ENCODE measurements at regions not wholly inside any gene's neighbourhood (a gene's known extent, or its start where the extent isn't known, plus 50 kb on each side); places are given as distances from the start of the nearest gene placed in this dataset.

- TF ChIP-seq CTCF (conservative IDR thresholded peaks at IDR 0.05; ENCODE audit: low read depth, low read length) = no peak
- H3K4me3 ChIP-seq (ENCODE audit: low read depth, low read length) = no peak overlapping the region
- no peak for DNase-seq (ENCODE audit: low read depth)
These were observed 772.2 kb upstream of the NOVA1 start for GRCh38 chr14:27370074-27370473.

GRCh38 chr14:27370775-27371174 lies 772.9 kb upstream of the NOVA1 start:
- no peak overlapping the region for H3K4me3 ChIP-seq (ENCODE audit: low read depth, low read length)
- no peak for DNase-seq (ENCODE audit: low read depth)
- TF ChIP-seq CTCF (conservative IDR thresholded peaks at IDR 0.05; ENCODE audit: low read depth, low read length) = no peak

GRCh38 chr14:27371209-27371608 lies 773.4 kb upstream of the NOVA1 start:
- DNase-seq (ENCODE audit: low read depth) = no peak
- H3K4me3 ChIP-seq (ENCODE audit: low read depth, low read length) = no peak overlapping the region
- TF ChIP-seq CTCF (conservative IDR thresholded peaks at IDR 0.05; ENCODE audit: low read depth, low read length) = no peak

GRCh38 chr14:27371868-27372267 lies 774.0 kb upstream of the NOVA1 start:
- TF ChIP-seq CTCF (conservative IDR thresholded peaks at IDR 0.05; ENCODE audit: low read depth, low read length) = no peak
- H3K4me3 ChIP-seq (ENCODE audit: low read depth, low read length) = no peak overlapping the region
- no peak for DNase-seq (ENCODE audit: low read depth)

- no peak for TF ChIP-seq CTCF (conservative IDR thresholded peaks at IDR 0.05; ENCODE audit: low read depth, low read length)
- H3K4me3 ChIP-seq (ENCODE audit: low read depth, low read length) = no peak overlapping the region
- DNase-seq (ENCODE audit: low read depth) = peak; percentile 18
These were observed 774.9 kb upstream of the NOVA1 start for GRCh38 chr14:27372771-27373170.

- no peak for TF ChIP-seq CTCF (conservative IDR thresholded peaks at IDR 0.05; ENCODE audit: low read depth, low read length)
- no peak for DNase-seq (ENCODE audit: low read depth)
These were observed 786.3 kb upstream of the NOVA1 start for GRCh38 chr14:27384124-27384523.

GRCh38 chr14:27386391-27386790 lies 788.6 kb upstream of the NOVA1 start:
- no peak for TF ChIP-seq CTCF (conservative IDR thresholded peaks at IDR 0.05; ENCODE audit: low read depth, low read length)
- no peak for DNase-seq (ENCODE audit: low read depth)
- H3K4me3 ChIP-seq (ENCODE audit: low read depth, low read length) = no peak overlapping the region

More at GRCh38 chr14:27384124-27384523, 786.3 kb upstream of the NOVA1 start:
- no peak overlapping the region for H3K4me3 ChIP-seq (ENCODE audit: low read depth, low read length)
